C4-2B (cell line): ENCODE measurements at regions not wholly inside any gene's neighbourhood (a gene's known extent, or its start where the extent isn't known, plus 50 kb on each side); places are given as distances from the start of the nearest gene placed in this dataset.
"Not testable (repeated sequence)": the region's sequence is repeated elsewhere in the genome, so short reads cannot be mapped to it uniquely, and the experiment has no call there.

Source experiments
- CTCF ChIP-seq: fragments of 450-650 bp; conservative IDR thresholded peaks from 2 replicates; pipeline ENCODE4 v1.5.1; 2017; ENCODE audit warnings: mild to moderate bottlenecking
- ZFX ChIP-seq: fragments of 450-650 bp; IDR thresholded peaks from 2 replicates; pipeline ENCODE4 v1.6.1; 2017

GRCh38 chr16:29194185-29194844, 209.5 kb downstream of the LAT start:
- TF ChIP-seq CTCF, ZFX: not testable (repeated sequence)
